GM18508 (cell line): ENCODE measurements at regions not wholly inside any gene's neighbourhood (a gene's known extent, or its start where the extent isn't known, plus 50 kb on each side); places are given as distances from the start of the nearest gene placed in this dataset.
"Not testable (repeated sequence)": the region's sequence is repeated elsewhere in the genome, so short reads cannot be mapped to it uniquely, and the experiment has no call there.

Experiments
- ATAC-seq: cut with Tn5 transposase; IDR thresholded peaks from one replicate; pipeline ENCODE4 v1.9.1; 2021; ENCODE audit warnings: moderate number of reproducible peaks; ENCODE audit not compliant: insufficient read depth, unreplicated experiment

- no peak for ATAC-seq
These were observed 278.2 kb downstream of the PLK2 start for GRCh38 chr5:58181578-58182286.

GRCh38 chr5:58172946-58173345 is 286.9 kb downstream of the PLK2 start:
- no peak for ATAC-seq

- no peak for ATAC-seq
These were observed 294.7 kb downstream of the PLK2 start for GRCh38 chr5:58165152-58165551.

- not testable (repeated sequence) for ATAC-seq
These were observed 298.0 kb downstream of the PLK2 start for GRCh38 chr5:58161889-58162288.

GRCh38 chr5:58156973-58157701 is 302.7 kb downstream of the PLK2 start:
- ATAC-seq = no peak

- no peak for ATAC-seq
These were observed 303.5 kb downstream of the PLK2 start for GRCh38 chr5:58156361-58156760.

- ATAC-seq = no peak
These were observed 306.6 kb downstream of the PLK2 start for GRCh38 chr5:58153255-58153654.

- no peak for ATAC-seq
These were observed 308.5 kb downstream of the PLK2 start for GRCh38 chr5:58151414-58151813.

GRCh38 chr5:58150926-58151325 is 309.0 kb downstream of the PLK2 start:
- ATAC-seq = no peak

- no peak for ATAC-seq
These were observed 310.1 kb downstream of the PLK2 start for GRCh38 chr5:58149746-58150145.

- no peak for ATAC-seq
These were observed 310.5 kb downstream of the PLK2 start for GRCh38 chr5:58149345-58149744.

GRCh38 chr5:58148254-58148775 is 311.6 kb downstream of the PLK2 start:
- ATAC-seq = no peak

- ATAC-seq = no peak
These were observed 314.4 kb downstream of the PLK2 start for GRCh38 chr5:58145397-58145934.

- no peak for ATAC-seq
These were observed 316.2 kb downstream of the PLK2 start for GRCh38 chr5:58143727-58144126.

GRCh38 chr5:58143181-58143580 is 316.7 kb downstream of the PLK2 start:
- no peak for ATAC-seq

- ATAC-seq = no peak
These were observed 321.1 kb downstream of the PLK2 start for GRCh38 chr5:58138791-58139190.

GRCh38 chr5:58136406-58136805 is 323.5 kb downstream of the PLK2 start:
- ATAC-seq = no peak

- ATAC-seq = no peak
These were observed 324.1 kb downstream of the PLK2 start for GRCh38 chr5:58135571-58136335.

- no peak for ATAC-seq
These were observed 326.1 kb downstream of the PLK2 start for GRCh38 chr5:58133631-58134296.

- no peak for ATAC-seq
These were observed 326.7 kb downstream of the PLK2 start for GRCh38 chr5:58133216-58133615.
